ENCODE measurements at regions not wholly inside any gene's neighbourhood (a gene's known extent, or its start where the extent isn't known, plus 50 kb on each side); places are given as distances from the start of the nearest gene placed in this dataset.

DNA sequence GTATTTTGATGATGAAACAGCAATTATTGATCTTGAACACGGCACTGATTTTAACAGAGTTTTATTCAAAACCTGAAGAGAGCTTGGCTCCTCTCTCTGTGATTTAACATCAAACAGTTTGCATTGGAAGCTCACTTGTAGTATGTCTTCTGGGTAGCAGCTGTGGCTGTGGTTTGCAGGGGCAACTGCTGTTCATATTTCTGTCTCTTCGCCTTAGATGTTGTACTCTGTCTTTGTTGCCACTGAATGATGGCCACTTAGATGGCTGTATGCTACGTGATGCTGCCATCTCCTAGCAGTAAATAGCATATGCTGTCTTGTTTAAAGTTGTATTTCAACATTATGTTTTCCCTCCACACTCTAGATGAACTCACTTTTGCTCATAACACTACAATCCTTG is 1743.0 kb upstream of the TENM3 start:
- DNase-seq (ENCODE audit: low read depth) = no peak

DNA sequence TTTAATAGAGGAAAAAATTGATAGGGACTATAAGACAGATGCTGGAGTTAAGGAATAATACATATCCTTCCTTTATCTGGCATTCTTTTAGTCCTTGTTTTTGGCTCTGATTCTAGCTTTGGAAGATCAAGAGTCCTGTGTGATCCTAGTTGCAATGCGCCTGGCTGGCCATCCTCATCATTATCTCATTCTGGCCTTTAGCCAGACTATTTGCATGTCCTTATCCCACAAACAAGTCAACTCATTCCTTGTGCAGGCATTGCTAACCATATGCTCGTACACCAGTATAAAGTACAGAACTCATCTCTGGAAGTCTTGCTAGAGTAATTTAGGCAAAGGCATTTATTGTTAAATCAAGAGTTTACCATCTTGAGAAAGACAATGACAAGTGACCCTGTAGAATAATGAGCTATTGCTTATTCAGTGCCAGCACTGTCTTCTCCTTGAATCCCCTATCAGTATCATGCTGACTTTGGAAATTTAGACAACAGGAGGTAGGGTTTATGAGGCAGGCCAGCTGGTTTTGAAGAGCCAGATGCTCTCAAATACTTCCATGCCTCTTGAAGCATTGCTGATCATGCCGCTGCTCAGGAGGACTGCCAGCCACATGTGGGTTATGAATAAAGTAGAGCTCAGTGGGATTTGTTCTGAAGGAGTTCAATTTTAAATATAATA is 1730.3 kb upstream of the TENM3 start:
- DNase-seq (ENCODE audit: low read depth) = no peak

DNA sequence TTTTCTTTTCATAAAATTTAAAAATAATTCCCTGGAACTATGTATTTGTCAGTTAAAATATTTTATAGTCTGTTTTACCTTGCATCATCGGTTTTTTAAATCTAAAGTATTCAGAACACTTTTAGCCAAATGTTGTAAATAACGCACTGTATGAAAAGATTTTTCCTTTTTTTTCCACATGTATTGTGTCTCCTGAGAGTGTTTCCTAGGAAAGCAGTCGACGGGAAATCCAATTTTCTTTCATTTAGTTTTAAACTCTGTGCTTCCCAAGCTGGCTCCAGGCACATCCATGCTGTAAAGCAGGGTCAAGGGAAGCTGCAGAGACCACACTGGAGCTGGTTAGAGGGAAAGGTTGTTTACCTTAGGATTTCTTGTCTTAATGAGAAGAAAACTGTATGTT is 1724.3 kb upstream of the TENM3 start:
- no peak for DNase-seq (ENCODE audit: low read depth)

DNA sequence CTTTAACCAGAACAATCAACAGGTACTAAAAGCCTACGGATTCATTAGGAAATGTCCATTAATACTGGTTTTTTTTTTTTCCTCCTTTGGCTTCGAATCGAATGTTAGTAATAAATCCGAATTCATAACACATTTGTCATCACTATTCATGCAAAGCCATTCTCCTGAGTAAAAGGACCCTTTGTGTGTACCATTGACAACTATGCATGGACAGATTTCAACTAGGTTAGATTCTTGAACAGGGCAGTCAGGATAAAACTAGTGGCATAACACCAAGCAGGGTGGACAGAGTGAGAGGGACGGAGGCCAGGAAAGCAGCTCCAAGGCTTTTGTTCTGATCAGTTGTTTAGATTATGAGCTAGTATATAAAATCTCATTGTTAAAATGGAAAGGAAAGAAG is 1722.0 kb upstream of the TENM3 start:
- no peak for DNase-seq (ENCODE audit: low read depth)

DNA sequence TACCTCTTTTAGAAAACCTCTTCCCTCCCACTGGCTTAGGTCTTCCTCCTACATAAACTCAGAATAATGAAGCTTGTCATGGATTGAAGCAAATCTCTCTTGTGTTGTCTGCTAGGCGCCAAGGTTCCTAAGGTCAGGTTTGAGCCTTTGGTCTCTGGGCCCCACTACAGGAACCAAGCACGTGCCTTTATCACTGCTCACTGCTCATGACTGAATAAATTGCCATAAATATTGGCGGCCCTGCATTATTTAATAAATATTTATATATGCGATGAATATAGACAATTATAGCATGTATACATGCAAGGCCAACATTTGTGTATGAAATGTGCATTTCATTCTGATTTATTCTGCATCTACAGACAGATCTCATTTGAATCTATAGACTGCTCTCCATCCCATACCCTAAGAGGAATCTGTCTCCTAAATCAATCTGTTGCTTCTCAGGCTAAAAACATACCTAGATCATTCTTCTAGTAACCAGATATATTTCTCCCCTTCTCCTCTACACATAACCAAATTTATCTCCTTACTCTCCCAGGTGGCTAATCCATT is 1717.6 kb upstream of the TENM3 start:
- DNase-seq (ENCODE audit: low read depth) = no peak

DNA sequence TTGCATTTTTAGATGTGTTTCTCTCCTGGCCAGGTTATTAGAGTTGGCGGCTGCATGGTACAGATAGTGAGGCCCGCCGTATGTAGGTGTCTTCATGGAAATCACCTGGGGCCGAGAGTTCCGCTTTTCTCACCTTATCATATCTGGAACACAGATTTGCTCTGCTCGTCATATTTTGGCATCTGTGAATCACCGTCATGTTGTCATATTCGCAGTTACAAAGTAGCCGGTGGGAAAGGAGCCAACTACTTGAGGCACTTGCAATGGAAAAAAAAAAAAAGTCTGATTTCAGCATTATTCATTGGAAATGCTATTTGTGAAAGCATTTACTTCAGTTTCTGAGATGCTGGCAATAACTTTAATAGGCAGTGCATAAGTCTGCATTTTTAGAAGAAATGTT is 1715.2 kb upstream of the TENM3 start:
- DNase-seq (ENCODE audit: low read depth) = no peak

DNA sequence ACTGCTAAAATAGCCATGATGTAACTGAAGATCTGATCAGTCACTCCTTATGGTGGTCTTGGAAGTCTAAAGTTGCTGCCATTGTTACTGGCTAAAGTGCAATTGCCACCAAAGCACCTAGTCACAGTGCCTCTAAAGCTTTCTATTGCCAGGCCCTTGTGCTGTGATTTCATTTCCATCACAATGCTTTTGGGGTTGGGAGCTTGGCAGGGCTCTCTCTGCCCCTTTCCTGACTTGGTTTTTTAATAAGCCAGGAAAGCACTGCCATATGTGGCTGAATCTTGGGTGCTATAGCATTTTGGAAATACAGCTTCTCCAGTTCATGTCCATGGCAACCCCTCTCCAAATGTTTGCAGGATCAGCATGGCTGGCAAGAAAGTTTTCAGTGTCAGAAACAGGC is 1712.4 kb upstream of the TENM3 start:
- no peak for DNase-seq (ENCODE audit: low read depth)

DNA sequence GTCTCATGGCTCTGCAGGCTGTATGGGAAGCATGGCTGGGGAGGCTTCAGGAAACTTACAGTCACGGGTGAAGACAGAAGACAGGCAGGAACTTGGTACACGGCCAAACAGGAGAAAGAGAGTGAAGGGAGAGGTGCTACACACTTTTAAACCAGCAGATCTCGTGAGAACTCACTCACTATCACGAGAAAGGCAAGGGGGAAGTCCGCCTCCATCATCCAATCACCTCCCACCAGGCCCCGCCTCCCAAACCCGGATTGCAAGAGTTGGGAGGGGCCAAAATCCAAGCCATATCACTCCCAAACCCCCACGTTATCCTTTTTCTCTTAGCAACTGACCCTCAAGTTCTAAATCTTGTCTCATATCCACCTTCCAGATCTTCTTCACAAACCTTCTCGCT is 1710.5 kb upstream of the TENM3 start:
- no peak for DNase-seq (ENCODE audit: low read depth)

DNA sequence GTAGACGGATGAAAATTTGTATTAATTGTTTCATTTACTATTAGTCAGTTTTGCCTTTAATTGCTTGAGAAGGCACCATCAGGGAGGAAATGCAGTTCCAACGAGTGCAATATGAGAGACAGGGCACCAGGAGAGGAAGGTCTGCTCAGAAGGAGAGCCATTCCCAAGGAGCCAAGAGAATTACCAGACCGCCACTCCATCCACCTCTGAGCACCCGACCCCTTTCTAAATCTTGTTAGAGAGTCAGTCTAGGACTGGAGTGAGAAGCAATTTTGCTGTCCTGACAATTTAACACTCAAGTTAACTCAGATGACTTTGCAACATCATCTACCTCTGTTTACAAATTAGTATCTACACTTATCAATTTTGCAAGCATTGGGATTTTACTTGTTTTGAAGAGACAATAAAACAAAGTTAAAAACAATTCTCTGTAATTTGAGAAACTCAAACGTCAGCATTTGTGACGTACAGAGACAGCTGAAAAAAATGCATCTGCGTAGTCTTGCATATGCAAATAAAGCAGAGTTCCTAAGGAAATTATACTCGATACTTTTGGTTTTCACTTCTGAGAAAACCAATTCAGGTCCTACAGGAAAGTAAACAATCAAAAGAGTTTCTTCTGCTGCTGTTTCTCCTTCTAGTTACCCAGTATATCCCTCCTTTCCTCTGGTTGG is 1704.7 kb upstream of the TENM3 start:
- no peak for DNase-seq (ENCODE audit: low read depth)

DNA sequence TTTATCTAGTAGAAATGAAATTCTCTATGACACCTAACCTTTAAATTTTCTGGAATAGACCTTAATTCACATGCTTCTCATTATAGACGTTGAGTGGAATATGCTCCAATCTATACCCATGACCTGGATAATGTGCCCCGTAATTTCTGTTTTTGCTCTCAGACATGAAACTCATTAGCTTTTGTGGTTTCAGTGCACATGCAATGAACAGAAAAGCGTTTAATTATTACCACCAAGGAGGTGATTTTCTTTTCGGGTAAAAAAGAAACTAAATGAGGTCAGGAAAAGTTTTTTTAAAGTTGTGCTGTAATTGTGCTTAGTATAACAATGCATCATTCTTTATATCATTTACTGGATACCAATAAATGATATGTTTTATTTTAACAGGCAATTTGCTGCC is 1703.9 kb upstream of the TENM3 start:
- no peak for DNase-seq (ENCODE audit: low read depth)

DNA sequence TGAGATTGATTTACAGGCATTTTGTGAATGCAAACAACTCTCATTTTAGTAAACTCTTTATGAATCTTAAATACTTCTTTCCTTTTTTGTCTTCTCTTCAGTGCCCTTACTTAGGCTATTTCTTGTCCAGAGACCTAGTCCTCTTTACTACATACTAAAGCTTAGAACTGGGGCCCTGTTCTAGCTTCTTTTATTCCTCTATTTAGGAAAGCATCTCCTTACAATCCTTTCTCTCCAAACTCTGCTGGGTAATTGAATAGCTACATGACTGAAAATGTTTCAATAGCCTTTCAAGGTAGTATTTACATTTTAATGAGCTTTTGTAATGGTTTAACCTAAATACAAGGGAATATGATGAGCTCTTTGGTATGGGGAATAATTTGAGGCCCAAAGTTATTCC is 1701.5 kb upstream of the TENM3 start:
- DNase-seq (ENCODE audit: low read depth) = no peak

DNA sequence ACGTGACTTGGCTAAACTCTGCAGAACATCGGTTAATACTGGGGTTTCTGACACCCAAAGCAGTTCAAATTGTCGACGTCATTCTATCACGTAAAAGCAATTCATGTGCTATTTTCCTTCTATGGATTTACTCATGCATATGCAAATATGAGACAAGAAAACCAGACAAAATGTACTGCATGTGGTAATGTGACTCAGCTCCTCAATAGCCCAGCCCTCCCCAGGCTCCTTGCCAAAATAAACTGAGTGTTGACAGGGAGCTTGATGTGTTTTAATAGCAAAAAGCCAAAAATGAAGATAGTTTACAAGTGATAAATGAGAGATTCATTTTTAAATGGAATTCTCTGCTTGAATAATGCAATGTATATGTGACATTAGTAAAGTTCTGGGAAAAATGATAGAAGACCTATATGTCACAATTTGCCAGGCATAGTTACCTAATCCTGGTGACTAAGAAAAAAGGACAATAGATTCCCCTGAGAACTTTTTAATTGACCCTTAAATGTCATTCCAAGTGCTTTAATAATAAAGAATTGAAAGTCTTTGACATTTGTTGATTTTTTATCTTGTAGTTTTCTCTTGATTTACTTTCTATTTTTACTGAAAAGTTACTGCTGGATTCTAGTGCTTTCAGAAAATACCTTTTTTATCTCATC is 1700.6 kb upstream of the TENM3 start:
- no peak for DNase-seq (ENCODE audit: low read depth)

DNA sequence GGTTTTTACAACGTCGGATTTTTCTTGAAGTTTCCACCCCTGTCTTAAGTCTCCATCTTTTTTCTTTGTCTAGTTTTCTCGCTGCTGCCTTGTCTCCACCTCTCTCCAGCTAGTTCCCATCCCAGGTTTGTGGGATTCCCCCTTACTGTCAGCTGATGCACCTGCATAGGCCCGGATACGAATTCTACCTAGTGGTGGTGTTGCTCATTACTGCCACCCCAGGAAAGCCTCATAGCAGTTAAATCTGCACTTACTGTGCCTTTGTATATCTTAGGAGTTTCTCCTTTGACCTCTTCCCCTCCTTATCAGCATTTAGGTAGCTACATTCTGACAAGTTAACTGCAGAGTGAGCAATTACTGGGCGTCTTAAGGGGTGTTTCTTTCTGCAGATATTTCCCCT is 1693.1 kb upstream of the TENM3 start:
- no peak for DNase-seq (ENCODE audit: low read depth)

DNA sequence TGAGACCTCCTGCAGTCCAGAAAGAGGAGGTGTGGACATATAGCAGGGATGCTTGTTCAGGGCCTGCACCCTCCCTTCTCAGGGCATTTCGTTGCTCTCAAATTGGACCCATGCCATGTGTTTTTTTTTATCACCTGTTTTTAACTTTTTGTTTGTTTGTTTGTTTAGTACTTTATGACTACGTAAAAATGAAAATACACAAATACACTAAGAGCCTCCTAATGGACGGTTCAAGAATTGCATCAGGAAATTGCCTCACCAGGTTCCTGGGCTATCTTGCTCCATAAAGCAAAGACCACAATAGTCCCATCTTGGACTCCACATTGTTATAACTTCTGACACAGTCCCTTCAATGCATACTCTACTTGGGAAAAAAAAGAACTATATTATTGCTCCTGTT is 1685.9 kb upstream of the TENM3 start:
- no peak for DNase-seq (ENCODE audit: low read depth)

DNA sequence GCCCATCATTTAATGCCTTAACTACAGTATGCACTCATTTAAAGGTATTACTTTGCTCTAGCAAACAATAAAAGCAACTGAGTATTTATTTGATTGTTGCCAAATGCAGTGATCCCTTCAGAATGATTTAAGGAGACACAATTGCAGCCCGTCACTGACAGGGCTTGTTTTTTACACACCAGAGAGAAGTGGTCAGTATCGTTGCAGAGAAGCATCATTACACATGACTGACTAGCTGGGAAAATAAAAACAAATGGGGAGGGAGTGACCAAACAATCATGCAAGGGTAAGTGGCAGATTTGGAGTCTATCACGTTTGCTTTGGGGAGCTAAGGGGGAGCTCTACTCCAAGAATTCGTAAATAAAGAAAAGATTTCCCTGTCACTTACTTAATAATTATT is 1685.3 kb upstream of the TENM3 start:
- DNase-seq (ENCODE audit: low read depth) = no peak

DNA sequence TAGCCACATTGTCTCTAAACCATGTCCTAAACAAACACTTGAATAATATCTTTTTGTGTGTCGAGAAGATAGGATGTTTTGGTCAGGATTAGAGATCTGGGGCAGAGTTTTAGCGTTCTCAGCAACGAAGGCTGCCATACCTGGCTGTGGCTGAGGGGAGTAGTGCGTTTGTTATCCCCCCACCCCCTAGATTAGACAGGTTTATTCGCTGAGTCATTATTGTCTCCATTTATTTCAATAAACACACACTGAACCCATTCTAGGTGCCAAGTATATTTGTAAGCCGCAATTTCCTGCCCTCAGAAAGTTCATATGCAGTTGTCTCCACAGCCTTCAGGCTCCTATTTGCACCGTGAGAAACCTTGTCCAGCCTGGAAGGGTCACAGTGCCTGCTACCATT is 1684.8 kb upstream of the TENM3 start:
- DNase-seq (ENCODE audit: low read depth) = no peak

DNA sequence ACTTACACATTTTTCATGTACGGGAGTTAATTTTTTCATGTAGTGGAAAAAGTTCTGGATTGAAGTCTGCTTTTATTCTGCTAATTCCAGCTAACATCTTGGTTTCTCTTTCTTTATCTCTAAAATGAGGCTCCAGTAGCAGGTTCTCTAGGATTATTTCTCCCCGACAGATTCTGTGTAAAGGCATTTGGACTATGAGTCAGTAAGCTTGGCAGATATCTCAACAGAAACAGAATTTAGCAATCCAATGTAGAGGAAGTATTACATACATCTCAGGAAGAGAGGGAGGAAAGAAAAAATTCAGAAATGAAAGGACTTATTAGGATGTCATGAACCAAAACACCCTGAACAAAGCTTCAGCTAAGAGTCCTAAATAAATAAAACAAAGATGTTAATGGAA is 1682.3 kb upstream of the TENM3 start:
- DNase-seq (ENCODE audit: low read depth) = no peak

DNA sequence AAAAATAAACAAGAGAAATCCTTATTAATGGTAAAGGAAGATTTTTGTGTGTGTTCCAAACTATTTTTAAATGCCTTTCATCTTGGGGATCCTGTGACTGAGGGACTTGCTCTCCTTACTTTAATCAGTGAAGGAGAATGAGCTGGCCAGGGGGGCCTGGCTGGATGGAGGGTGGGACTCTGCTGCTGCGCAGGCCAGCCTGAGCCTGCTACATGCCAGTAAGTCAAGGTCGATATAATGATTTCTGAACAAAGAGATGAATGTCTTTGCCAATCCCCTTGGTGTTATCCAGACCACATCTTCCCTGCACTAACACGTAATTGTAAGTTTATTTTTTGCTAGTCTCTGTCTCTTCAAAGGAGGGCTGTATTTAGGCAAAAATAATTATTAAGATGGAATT is 1679.2 kb upstream of the TENM3 start:
- no peak for DNase-seq (ENCODE audit: low read depth)

DNA sequence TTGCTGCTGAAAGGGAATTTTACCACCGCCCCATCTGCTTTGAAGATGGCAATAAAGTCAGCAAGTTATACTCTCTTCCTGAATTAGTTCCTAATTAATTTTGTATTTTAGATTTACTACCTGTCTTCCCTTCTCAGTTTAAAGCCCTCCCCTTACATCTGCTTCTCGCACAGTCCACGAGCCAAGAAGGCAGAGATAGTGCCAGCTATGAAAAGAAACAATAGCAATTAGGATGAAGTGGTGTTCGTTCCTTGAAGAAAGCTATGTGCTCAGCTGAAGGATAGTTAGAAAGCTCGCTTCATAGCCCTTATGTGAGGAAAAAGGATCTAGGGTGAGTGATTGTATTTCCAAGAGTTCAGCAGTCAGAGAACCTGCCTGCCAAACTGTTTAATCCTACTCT is 1678.8 kb upstream of the TENM3 start:
- no peak for DNase-seq (ENCODE audit: low read depth)

DNA sequence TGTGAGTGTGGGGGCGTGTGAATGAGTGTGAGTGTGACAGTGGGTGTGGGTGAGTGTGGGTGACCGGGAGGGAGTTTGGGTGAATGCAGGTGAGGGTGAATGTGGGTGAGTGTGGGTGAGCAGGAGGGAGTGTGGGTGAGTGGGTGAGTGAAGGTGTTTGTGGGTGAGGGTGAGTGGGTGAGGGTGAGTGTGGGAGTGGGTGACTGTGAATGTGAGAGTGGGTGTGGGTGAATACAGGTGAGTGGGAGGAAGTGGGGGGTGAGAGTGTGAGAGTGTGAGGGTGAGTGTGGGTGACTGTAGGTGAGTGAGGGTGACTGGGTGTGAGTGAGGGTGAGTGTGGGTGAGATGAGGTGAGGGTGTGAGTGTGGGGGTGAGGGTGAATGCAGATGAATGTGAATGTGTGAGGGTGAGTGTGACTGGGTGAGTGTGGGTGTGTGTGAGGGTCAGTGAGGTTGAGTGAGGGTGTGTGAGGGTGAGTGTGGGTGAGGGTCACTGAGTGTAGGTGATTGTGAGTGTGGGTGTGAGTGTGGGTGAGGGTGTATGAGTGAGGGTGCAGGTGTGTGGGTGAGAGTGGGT is 1677.3 kb upstream of the TENM3 start:
- no peak for DNase-seq (ENCODE audit: low read depth)

DNA sequence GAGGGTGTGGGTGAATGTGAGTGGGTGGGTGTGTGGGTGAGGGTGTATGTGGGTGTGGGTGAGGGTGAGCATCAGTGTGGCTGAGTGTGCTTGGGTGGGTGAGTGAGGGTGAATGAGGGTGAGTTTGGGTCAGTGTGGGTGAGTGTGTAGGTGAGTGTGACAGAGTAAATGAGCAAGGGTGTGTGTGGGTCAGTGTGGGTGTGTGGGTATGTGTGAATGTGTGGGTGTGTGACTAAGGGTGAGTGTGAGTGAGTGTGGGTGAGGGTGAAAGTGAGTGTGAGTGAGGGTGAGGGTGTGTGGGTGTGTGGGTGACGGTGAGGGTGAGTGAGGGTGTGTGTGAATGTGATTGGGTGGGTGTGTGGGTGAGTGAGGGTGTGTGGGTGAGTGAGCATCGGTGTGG is 1676.7 kb upstream of the TENM3 start:
- no peak for DNase-seq (ENCODE audit: low read depth)

DNA sequence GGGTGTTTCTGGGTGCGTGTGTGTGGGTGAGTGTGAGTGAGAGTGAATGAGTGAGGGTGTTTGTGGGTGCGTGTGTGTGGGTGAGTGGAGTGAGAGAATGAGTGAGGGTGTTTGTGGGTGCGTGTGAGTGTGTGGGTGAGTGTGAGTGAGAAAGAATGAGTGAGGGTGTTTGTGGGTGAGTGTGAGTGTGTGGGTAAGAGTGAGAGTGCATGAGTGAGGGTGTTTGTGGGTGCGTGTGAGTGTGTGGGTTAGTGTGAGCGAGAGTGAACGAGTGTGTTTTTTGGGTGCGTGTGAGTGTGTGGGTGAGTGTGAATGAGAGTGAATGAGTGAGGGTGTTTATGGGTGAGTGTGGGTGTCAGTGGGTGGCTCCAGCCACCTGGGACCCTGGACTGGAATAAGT is 1676.1 kb upstream of the TENM3 start:
- no peak for DNase-seq (ENCODE audit: low read depth)

DNA sequence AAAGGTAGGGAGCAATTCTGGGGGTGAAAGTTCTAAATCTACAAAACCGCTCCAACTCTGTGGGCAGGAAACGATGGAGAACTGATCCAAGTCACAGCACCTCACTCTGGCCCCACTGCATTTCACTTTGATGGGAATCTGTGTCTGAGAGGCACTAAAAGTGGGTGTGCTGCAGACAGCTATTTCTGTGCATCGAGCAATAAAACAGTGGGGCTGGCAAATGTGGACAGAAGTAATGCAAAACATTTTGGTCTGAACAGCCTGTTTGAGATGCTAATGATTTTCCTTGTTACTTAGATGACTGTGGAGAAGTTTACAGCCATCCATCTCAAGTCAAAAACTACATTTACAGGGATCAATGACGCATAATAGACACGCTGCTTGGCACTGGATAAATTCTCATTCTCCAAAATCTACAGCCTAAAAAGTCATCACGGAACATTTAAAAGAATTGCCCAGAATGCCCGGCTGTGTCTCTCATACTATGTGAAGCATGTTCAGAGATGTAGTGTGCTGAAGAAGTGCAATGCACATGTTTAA is 1671.6 kb upstream of the TENM3 start:
- no peak for DNase-seq (ENCODE audit: low read depth)
